GM12872 (cell line): ENCODE measurements at regions not wholly inside any gene's neighbourhood (a gene's known extent, or its start where the extent isn't known, plus 50 kb on each side); places are given as distances from the start of the nearest gene placed in this dataset.

Experiments
- TF ChIP-seq, protein P1 (sequence below): IDR thresholded peaks from 3 replicates; pipeline ENCODE4 v1.5.1; 2011; ENCODE audit warnings: low read depth, mild to moderate bottlenecking, low read length, moderate library complexity; ENCODE audit not compliant: insufficient read depth

DNA sequence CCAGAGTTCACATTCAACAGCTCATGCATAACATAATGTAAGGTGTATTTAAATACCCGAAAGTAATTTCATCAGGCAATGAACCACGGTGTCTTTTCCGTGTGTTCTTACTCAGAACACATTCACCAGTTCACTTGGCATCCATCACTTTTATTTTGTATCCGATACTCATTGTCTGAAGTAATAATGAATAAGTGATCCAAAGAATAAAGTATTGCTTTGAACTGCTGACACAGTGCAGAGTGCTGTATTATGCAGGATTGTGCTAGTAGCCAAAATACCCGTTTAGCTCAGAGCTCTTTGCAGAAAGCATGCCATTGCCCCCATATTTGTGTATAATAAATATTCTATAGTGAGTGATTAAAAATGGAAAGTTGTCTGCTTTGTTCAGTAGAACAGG, 460.9 kb upstream of the KCNMB2 start:
- TF ChIP-seq, protein P1, sequence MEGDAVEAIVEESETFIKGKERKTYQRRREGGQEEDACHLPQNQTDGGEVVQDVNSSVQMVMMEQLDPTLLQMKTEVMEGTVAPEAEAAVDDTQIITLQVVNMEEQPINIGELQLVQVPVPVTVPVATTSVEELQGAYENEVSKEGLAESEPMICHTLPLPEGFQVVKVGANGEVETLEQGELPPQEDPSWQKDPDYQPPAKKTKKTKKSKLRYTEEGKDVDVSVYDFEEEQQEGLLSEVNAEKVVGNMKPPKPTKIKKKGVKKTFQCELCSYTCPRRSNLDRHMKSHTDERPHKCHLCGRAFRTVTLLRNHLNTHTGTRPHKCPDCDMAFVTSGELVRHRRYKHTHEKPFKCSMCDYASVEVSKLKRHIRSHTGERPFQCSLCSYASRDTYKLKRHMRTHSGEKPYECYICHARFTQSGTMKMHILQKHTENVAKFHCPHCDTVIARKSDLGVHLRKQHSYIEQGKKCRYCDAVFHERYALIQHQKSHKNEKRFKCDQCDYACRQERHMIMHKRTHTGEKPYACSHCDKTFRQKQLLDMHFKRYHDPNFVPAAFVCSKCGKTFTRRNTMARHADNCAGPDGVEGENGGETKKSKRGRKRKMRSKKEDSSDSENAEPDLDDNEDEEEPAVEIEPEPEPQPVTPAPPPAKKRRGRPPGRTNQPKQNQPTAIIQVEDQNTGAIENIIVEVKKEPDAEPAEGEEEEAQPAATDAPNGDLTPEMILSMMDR, result no peak

DNA sequence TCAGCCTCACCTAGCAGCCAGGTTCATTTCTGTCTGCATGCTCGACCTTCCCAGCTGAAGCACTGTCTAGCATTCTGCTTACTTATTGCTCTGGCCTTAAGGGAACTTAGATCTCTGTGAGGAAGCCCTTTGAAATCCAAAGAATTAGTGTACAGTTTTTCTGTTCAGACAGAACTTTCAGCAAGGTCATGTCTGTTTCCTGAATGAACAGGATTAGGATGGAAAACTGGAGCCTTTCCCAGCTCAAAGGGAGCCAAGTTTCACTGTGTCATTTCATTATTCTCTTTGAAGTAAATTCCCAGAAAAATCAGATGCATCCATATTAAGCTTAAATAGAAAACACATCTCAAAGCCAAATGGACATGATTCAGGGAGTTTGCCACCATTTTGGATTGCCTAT, 457.3 kb upstream of the KCNMB2 start:
- TF ChIP-seq, protein P1, result no peak

DNA sequence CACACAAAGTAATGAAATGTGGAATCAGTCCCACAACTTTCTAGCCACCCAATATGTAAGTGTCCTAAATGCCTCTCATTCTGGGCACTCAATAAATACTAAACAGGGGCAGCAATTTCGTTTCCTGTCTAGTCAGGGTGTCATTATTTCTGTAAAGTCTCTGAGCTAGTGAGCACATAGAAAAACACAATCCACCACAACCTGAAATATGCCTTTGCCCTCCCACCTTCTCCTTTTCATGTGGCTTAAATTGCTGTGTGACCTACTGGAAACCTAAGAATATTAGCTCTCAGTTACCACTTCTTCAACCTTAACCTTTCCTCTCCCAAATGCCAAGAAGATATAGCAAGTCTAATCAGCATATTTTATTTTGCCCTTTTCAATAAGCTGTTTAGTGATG, 456.3 kb upstream of the KCNMB2 start:
- TF ChIP-seq, protein P1, result no peak

GRCh38 chr3:178082326-178082906, 453.8 kb upstream of the KCNMB2 start:
- TF ChIP-seq, protein P1, result no peak

- TF ChIP-seq, protein P1, result no peak
These were observed 452.1 kb upstream of the KCNMB2 start for GRCh38 chr3:178083906-178084866.

DNA sequence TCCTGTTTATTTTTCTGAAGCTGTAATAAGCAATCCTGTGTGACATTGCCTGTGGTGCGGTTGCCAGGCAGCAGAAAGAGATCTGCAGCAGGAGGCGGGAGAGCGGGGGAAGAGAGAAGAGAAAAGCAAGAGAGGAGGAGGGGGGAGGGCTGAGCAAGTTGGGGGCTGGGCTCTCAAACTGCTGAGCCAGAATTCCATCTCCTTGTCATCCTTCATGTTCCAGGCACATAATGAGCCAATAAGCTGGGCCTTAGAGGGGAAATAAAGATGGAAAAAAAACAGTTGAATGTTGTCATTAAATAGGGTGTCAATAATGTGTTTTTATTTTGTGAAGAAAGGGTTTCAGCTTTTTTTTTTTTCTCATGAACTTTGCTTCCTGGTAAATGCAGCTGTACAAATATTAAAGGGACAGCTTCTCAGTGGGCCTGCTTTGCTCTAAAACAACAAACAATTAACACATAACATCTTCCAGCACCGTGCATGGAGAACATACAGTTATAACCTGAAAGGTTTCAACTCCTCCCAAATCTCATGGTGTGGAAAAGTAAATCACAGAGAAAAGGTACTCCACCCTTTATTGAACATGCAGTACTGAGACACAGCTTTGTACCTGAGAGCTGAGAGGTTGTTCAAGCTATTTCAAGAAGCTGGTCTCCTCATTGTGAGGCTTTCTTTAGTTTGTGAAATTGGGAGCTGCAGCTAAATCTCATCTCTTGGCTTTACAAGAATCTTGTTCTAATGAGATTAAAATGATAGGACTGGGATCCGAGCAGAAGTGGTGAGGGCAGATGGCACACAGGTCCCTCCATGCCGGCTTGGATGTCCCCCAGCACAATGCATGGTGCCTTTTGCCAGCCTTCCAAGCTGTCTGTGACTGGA, 451.1 kb upstream of the KCNMB2 start:
- TF ChIP-seq, protein P1, result no peak

- TF ChIP-seq, protein P1, result no peak
These were observed 450.5 kb upstream of the KCNMB2 start for GRCh38 chr3:178085817-178086123.
